HepG2 (cell line): ENCODE measurements at regions not wholly inside any gene's neighbourhood (a gene's known extent, or its start where the extent isn't known, plus 50 kb on each side); places are given as distances from the start of the nearest gene placed in this dataset.

ENCODE experiments used
- ASH2L ChIP-seq: fragments of 300-600, 200-600 bp; sonication (generic); IDR thresholded peaks from 2 replicates; pipeline ENCODE4 v1.7.0; 2017; ENCODE audit warnings: low read depth, mild to moderate bottlenecking, moderate library complexity, mixed read lengths, low read length; ENCODE audit not compliant: insufficient read length
- CREB1 ChIP-seq, 2 experiments: fragments of 450-650 bp in 1 of 2; IDR thresholded peaks; 2 replicates each; pipeline ENCODE4 v1.6.1; 2016 to 2017; ENCODE audit warnings: control low read depth in 1 of 2, mild to moderate bottlenecking in 1 of 2, missing compliant biosample characterization in 1 of 2, missing genetic modification characterization in 1 of 2
- DMAP1 ChIP-seq: IDR thresholded peaks from 2 replicates; pipeline ENCODE4 v1.6.1; 2016
- FOXP1 ChIP-seq, 2 experiments: fragments of 450-650 bp in 1 of 2; IDR thresholded peaks; 2 replicates each; pipeline ENCODE4 v1.6.1; 2017 to 2018; ENCODE audit warnings: antibody characterized with exemption in 1 of 2
- JDP2 ChIP-seq: sonication (generic); formaldehyde crosslinking; IDR thresholded peaks from 2 replicates; pipeline ENCODE4 v1.8.1; 2022; ENCODE audit warnings: missing genetic modification reagents, borderline replicate concordance
- MAFK ChIP-seq, 2 experiments: IDR thresholded peaks in 1 of 2; conservative IDR thresholded peaks in 1 of 2; 2 replicates each; pipeline ENCODE4 v1.6.1; 2011; ENCODE audit warnings: improper control_type of control experiment in 2 of 2, low read length in 2 of 2
- MATR3 ChIP-seq: sonication (generic); formaldehyde crosslinking; IDR thresholded peaks from 2 replicates; pipeline ENCODE4 v1.4.0; 2020; ENCODE audit warnings: missing genetic modification reagents
- PHF5A ChIP-seq: IDR thresholded peaks from one replicate; pipeline ENCODE4 v1.6.1; 2018; ENCODE audit warnings: low read depth, missing genetic modification reagents; ENCODE audit not compliant: unreplicated experiment
- POGZ ChIP-seq: sonication (generic); formaldehyde crosslinking; IDR thresholded peaks from 2 replicates; pipeline ENCODE4 v1.4.0; 2020; ENCODE audit warnings: mild to moderate bottlenecking, missing genetic modification reagents
- SNRNP70 ChIP-seq: fragments of 200-400 bp; formaldehyde crosslinking; IDR thresholded peaks from 2 replicates; pipeline ENCODE4 v1.6.1; 2017; ENCODE audit warnings: mild to moderate bottlenecking, low read depth, low read length, moderate library complexity
- SRY ChIP-seq: sonication (generic); formaldehyde crosslinking; IDR thresholded peaks from 2 replicates; pipeline ENCODE4 v1.8.0; 2022; ENCODE audit warnings: mild to moderate bottlenecking, missing genetic modification reagents
- ZBTB20 ChIP-seq: sonication (generic); formaldehyde crosslinking; IDR thresholded peaks from 2 replicates; pipeline ENCODE4 v1.8.1; 2023; ENCODE audit warnings: missing genetic modification reagents, low read depth, mild to moderate bottlenecking, borderline replicate concordance
- ZBTB33 ChIP-seq: sonication (generic); formaldehyde crosslinking; IDR thresholded peaks from 2 replicates; pipeline ENCODE4 v1.4.0; 2020; ENCODE audit warnings: missing genetic modification reagents
- ZMYM2 ChIP-seq: sonication (generic); formaldehyde crosslinking; IDR thresholded peaks from 2 replicates; pipeline ENCODE4 v1.8.0; 2022; ENCODE audit warnings: mild to moderate bottlenecking, missing genetic modification reagents
- ZNF180 ChIP-seq: sonication (generic); formaldehyde crosslinking; IDR thresholded peaks from 2 replicates; pipeline ENCODE4 v1.4.0; 2020; ENCODE audit warnings: low read depth, missing genetic modification reagents, borderline replicate concordance
- ZNF572 ChIP-seq: sonication (generic); formaldehyde crosslinking; IDR thresholded peaks from 2 replicates; pipeline ENCODE4 v1.5.1; 2020; ENCODE audit warnings: mild to moderate bottlenecking, missing genetic modification reagents
- ZNF720 ChIP-seq: sonication (generic); formaldehyde crosslinking; IDR thresholded peaks from 2 replicates; pipeline ENCODE4 v1.4.0; 2020; ENCODE audit warnings: missing genetic modification reagents
- ZSCAN12 ChIP-seq: sonication (generic); formaldehyde crosslinking; IDR thresholded peaks from 2 replicates; pipeline ENCODE4 v1.9.0; 2021; ENCODE audit warnings: mild to moderate bottlenecking, missing genetic modification reagents
- ZSCAN22 ChIP-seq: sonication (generic); formaldehyde crosslinking; IDR thresholded peaks from 2 replicates; pipeline ENCODE4 v1.4.0; 2020; ENCODE audit warnings: mild to moderate bottlenecking, missing genetic modification reagents
- ZSCAN29 ChIP-seq: sonication (generic); formaldehyde crosslinking; conservative IDR thresholded peaks from 2 replicates; pipeline ENCODE4 v1.4.0; 2020; ENCODE audit warnings: mild to moderate bottlenecking, missing genetic modification reagents
- TF ChIP-seq, protein P1 (sequence below): sonication (generic); formaldehyde crosslinking; IDR thresholded peaks from 2 replicates; pipeline ENCODE4 v1.5.1; 2020; ENCODE audit warnings: missing genetic modification reagents, mild to moderate bottlenecking, borderline replicate concordance
- TF ChIP-seq, protein P2 (sequence below): sonication (generic); formaldehyde crosslinking; IDR thresholded peaks from 2 replicates; pipeline ENCODE4 v1.5.0; 2020; ENCODE audit warnings: missing genetic modification reagents
- TF ChIP-seq, protein P3 (sequence below): sonication (generic); formaldehyde crosslinking; IDR thresholded peaks from 2 replicates; pipeline ENCODE4 v1.5.0; 2020; ENCODE audit warnings: missing genetic modification reagents
- TF ChIP-seq, protein P4 (sequence below): sonication (generic); IDR thresholded peaks from 2 replicates; pipeline ENCODE4 v1.6.1; 2016; ENCODE audit warnings: low read depth, borderline replicate concordance

DNA sequence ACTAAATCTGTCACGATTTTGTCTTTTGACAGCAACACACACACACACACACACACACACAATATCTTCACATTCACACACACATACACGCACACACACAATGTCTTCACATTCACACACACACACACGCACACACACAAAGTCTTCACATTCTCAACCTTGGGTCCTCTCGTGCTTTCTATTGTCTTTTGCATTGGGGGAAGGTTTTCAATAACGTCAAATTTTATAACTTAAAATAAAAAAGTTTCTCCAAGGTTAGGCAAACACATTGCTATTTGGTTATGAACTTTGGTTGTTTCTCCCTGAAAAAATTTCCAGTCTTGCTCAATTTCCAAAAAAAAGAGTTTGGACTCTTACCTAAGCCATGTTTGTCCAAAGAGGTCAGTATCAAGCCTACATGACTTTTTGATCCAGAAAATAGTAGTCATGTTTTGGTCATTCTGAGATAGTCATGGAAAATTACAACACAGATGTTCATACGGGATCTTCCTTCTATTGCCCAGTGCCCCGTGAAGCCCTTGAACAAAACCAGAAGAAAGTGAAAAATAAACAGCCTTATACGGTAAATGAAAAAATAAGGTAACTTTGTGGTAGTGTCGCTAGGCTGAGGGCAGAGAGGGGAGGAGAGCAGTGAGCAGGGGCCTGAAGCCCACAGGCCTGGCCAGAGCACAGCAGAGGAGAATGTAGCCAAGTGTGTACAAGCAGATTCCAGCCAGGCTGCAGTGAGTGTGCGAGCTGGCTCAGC, 542.8 kb upstream of the ID2 start (continued):
- TF ChIP-seq ZBTB33 (CRISPR knock-in tag) (no peak), ZBTB20 (peak; percentile 77; the same call in 1 of the 2 replicates), PHF5A (CRISPR knock-in tag) (no peak), ZNF180 (CRISPR knock-in tag) (no peak), MATR3 (CRISPR knock-in tag) (no peak), JDP2 (no peak), ZMYM2 (CRISPR knock-in tag) (0 out of 2 replicates have a peak, but pooled peaks have one; percentile 20), SNRNP70 (no peak), SRY (CRISPR knock-in tag) (no peak), ZSCAN22 (no peak; the same call in 1 of the 2 replicates), CREB1 (IDR thresholded peaks at IDR 0.05) (peak; percentile 36; the same call in 1 of the 2 replicates), CREB1 (CRISPR knock-in tag; IDR thresholded peaks at IDR 0.05) (peak; percentile 74), ASH2L (peak; percentile 96), ZNF572 (CRISPR knock-in tag) (no peak), FOXP1 (IDR thresholded peaks at IDR 0.05) (peak; percentile 45; the same call in 1 of the 2 replicates), FOXP1 (CRISPR knock-in tag; IDR thresholded peaks at IDR 0.05) (peak; percentile 76), ZSCAN12 (CRISPR knock-in tag) (no peak), ZSCAN29 (peak; percentile 51; the same call in 1 of the 2 replicates), POGZ (CRISPR knock-in tag) (peak; percentile 92), MAFK (conservative IDR thresholded peaks at IDR 0.05 in 1 of 2, IDR thresholded peaks at IDR 0.05 in 1 of 2; ENCODE audit: low read length in 2 of 2) (no peak), ZNF720 (CRISPR knock-in tag) (no peak), DMAP1 (CRISPR knock-in tag) (peak; percentile 74)
- TF ChIP-seq, protein P1, sequence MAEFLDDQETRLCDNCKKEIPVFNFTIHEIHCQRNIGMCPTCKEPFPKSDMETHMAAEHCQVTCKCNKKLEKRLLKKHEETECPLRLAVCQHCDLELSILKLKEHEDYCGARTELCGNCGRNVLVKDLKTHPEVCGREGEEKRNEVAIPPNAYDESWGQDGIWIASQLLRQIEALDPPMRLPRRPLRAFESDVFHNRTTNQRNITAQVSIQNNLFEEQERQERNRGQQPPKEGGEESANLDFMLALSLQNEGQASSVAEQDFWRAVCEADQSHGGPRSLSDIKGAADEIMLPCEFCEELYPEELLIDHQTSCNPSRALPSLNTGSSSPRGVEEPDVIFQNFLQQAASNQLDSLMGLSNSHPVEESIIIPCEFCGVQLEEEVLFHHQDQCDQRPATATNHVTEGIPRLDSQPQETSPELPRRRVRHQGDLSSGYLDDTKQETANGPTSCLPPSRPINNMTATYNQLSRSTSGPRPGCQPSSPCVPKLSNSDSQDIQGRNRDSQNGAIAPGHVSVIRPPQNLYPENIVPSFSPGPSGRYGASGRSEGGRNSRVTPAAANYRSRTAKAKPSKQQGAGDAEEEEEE (CRISPR knock-in tag) = no peak
- TF ChIP-seq, protein P2, sequence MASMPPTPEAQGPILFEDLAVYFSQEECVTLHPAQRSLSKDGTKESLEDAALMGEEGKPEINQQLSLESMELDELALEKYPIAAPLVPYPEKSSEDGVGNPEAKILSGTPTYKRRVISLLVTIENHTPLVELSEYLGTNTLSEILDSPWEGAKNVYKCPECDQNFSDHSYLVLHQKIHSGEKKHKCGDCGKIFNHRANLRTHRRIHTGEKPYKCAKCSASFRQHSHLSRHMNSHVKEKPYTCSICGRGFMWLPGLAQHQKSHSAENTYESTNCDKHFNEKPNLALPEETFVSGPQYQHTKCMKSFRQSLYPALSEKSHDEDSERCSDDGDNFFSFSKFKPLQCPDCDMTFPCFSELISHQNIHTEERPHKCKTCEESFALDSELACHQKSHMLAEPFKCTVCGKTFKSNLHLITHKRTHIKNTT (CRISPR knock-in tag) = 0 out of 2 replicates have a peak, but pooled peaks have one; percentile 23
- TF ChIP-seq, protein P3, sequence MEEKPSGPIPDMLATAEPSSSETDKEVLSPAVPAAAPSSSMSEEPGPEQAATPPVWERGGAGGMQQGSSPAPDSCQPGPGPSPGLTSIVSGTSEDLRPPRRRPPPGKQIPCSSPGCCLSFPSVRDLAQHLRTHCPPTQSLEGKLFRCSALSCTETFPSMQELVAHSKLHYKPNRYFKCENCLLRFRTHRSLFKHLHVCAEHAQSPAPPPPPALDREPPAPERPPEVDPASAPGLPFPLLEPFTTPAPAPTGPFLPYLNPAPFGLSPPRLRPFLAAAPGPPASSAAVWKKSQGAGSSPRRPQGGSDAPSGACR (CRISPR knock-in tag) = peak; percentile 79
- TF ChIP-seq, protein P4, sequence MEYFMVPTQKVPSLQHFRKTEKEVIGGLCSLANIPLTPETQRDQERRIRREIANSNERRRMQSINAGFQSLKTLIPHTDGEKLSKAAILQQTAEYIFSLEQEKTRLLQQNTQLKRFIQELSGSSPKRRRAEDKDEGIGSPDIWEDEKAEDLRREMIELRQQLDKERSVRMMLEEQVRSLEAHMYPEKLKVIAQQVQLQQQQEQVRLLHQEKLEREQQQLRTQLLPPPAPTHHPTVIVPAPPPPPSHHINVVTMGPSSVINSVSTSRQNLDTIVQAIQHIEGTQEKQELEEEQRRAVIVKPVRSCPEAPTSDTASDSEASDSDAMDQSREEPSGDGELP = peak; percentile 69; the same call in 1 of the 2 replicates
